A549 (cell line): ENCODE measurements at regions not wholly inside any gene's neighbourhood (a gene's known extent, or its start where the extent isn't known, plus 50 kb on each side); places are given as distances from the start of the nearest gene placed in this dataset.

ENCODE experiments used
- CHD4 ChIP-seq: fragments of 200-600 bp; sonication (generic); IDR thresholded peaks from 2 replicates; pipeline ENCODE4 v1.6.1; 2016; ENCODE audit warnings: antibody characterized with exemption, mild to moderate bottlenecking, borderline replicate concordance
- EP300 ChIP-seq, 2 experiments: fragments of >200 bp; sonication (Bioruptor Twin); formaldehyde crosslinking; IDR thresholded peaks; 2 replicates in 1 of 2; 3 replicates in 1 of 2; pipeline ENCODE4 v1.6.1; 2016 to 2017
- FOSB ChIP-seq: fragments of 250-450 bp; sonication (Bioruptor Pico); IDR thresholded peaks from 2 replicates; pipeline ENCODE4 v1.5.0; 2020; ENCODE audit warnings: mild to moderate bottlenecking, moderate library complexity
- MAX ChIP-seq: IDR thresholded peaks from 2 replicates; pipeline ENCODE4 v1.6.1; 2012
- NR3C1 ChIP-seq: fragments of >200 bp; sonication (Bioruptor Twin); formaldehyde crosslinking; IDR thresholded peaks from 3 replicates; pipeline ENCODE4 v1.6.1; 2017
- POLR2A ChIP-seq: IDR thresholded peaks from 2 replicates; pipeline ENCODE4 v1.6.1; 2012; ENCODE audit warnings: mild to moderate bottlenecking, low read length
- RAD21 ChIP-seq, 2 experiments: fragments of >200 bp in 1 of 2; sonication (Bioruptor Twin) in 1 of 2; formaldehyde crosslinking in 1 of 2; IDR thresholded peaks in 1 of 2; conservative IDR thresholded peaks in 1 of 2; 2 replicates in 1 of 2; 3 replicates in 1 of 2; pipeline ENCODE4 v1.6.1; 2012 to 2018; ENCODE audit warnings: inconsistent platforms in 1 of 2
- RFX5 ChIP-seq: fragments of 450-650 bp; IDR thresholded peaks from 2 replicates; pipeline ENCODE4 v1.7.1; 2014; ENCODE audit warnings: antibody characterized with exemption, mild to moderate bottlenecking, moderate library complexity
- TF ChIP-seq, protein P1 (sequence below): fragments of >200 bp; sonication (Bioruptor Twin); formaldehyde crosslinking; IDR thresholded peaks from 3 replicates; pipeline ENCODE4 v1.5.1; 2016
- TF ChIP-seq, protein P2 (sequence below): fragments of 250-450 bp; sonication (Bioruptor Pico); IDR thresholded peaks from 2 replicates; pipeline ENCODE4 v1.5.0; 2021; ENCODE audit warnings: mild to moderate bottlenecking, moderate library complexity, borderline replicate concordance

GRCh38 chr11:121761186-121761585 is 308.4 kb upstream of the SORL1-AS1 start:
- TF ChIP-seq, protein P1, sequence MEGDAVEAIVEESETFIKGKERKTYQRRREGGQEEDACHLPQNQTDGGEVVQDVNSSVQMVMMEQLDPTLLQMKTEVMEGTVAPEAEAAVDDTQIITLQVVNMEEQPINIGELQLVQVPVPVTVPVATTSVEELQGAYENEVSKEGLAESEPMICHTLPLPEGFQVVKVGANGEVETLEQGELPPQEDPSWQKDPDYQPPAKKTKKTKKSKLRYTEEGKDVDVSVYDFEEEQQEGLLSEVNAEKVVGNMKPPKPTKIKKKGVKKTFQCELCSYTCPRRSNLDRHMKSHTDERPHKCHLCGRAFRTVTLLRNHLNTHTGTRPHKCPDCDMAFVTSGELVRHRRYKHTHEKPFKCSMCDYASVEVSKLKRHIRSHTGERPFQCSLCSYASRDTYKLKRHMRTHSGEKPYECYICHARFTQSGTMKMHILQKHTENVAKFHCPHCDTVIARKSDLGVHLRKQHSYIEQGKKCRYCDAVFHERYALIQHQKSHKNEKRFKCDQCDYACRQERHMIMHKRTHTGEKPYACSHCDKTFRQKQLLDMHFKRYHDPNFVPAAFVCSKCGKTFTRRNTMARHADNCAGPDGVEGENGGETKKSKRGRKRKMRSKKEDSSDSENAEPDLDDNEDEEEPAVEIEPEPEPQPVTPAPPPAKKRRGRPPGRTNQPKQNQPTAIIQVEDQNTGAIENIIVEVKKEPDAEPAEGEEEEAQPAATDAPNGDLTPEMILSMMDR, result no peak
- TF ChIP-seq RAD21 (conservative IDR thresholded peaks at IDR 0.05 in 1 of 2, IDR thresholded peaks at IDR 0.05 in 1 of 2), result no peak
- TF ChIP-seq NR3C1, result no peak
- no peak for TF ChIP-seq EP300 (IDR thresholded peaks at IDR 0.05)
- no peak for TF ChIP-seq CHD4
- TF ChIP-seq MAX, result no peak
- no peak for TF ChIP-seq POLR2A
- TF ChIP-seq, protein P2, sequence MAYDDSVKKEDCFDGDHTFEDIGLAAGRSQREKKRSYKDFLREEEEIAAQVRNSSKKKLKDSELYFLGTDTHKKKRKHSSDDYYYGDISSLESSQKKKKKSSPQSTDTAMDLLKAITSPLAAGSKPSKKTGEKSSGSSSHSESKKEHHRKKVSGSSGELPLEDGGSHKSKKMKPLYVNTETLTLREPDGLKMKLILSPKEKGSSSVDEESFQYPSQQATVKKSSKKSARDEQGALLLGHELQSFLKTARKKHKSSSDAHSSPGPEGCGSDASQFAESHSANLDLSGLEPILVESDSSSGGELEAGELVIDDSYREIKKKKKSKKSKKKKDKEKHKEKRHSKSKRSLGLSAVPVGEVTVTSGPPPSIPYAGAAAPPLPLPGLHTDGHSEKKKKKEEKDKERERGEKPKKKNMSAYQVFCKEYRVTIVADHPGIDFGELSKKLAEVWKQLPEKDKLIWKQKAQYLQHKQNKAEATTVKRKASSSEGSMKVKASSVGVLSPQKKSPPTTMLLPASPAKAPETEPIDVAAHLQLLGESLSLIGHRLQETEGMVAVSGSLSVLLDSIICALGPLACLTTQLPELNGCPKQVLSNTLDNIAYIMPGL, result no peak
- no peak for TF ChIP-seq FOSB
- TF ChIP-seq RFX5, result no peak
